SIG-M5 treated with dmso at 0.1 percent for 504 hours (cell line): ENCODE measurements at regions not wholly inside any gene's neighbourhood (a gene's known extent, or its start where the extent isn't known, plus 50 kb on each side); places are given as distances from the start of the nearest gene placed in this dataset.
"Not testable (repeated sequence)": the region's sequence is repeated elsewhere in the genome, so short reads cannot be mapped to it uniquely, and the experiment has no call there.

Experiments
- DNase-seq: peaks from one replicate; lab custom pipeline; 2025; ENCODE audit not compliant: unreplicated experiment; lab: John Stamatoyannopoulos, UW

DNA sequence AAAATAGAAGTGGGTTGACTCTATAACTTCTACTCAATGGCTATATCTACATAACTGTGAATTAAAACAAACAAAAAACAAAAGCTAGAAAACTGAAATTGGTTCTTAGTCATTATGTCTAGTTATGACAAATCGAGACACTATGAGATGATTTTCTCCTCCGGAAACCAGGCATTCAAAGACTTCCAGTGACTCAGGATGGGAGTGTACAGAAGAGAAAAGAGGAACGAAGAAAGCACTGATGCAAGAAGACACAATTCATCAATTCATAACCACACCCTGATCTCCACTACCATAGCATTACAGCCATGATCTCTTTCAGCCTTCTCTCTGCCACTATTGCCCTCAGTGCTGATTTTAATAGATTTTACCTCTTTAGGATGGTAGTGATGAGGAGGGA, 253.6 kb downstream of the CBLL2 start:
- no peak for DNase-seq

DNA sequence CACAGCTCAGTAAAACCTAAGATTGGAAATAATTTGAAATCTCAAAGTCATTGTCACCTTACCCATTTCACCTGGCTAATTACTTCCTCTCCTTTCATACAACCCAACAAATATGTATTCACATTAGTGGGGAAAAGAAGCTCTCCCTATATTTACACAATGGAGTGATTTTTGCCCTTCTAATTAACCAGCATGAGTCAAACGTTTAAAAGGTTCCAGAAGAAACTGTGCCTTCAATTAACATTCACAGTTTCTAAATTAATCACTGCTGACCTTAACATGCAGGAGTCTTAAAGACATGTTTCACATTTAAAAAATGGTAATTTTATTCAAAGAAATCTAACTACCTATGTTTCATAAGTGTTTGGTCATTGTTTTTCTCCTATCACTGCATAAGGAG, 254.6 kb downstream of the CBLL2 start:
- DNase-seq, result no peak

DNA sequence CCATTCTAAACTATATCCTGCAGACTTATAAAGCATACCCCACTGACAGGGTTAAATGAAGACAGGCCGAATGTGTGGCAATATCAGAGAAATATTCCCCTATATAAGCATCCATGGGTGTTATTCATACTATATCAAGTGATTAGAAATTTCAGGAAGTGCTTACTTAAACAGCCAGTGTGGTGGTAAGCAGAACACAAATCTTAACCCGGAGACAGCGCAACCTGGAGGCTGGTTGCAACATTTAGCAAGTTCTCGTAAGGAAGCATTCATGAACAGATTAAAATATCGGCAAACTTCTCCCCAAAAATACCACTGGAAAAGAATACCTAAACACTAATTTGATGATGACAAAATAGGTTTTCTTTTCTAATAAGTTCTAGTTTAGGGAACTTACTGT, 261.2 kb downstream of the CBLL2 start:
- DNase-seq, result no peak

DNA sequence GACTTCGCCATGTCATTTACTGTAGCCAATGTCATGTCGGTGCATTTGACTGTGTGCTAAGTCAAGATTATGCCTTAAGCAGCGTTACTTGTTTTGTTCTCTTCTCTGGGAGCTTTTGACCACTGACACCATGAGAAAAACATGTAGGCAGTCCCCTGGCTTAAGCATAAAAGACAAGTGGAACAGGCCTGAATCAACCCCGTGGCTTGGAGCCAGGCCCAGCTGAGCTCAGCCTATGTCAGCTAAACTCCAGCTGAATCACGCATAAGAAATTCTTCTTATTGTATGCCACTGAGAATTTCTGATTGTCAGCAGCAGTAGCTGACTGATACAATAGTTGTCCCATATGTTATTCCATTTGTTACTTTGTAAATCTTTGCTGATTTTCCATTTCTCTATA, 261.9 kb downstream of the CBLL2 start:
- DNase-seq, result no peak

DNA sequence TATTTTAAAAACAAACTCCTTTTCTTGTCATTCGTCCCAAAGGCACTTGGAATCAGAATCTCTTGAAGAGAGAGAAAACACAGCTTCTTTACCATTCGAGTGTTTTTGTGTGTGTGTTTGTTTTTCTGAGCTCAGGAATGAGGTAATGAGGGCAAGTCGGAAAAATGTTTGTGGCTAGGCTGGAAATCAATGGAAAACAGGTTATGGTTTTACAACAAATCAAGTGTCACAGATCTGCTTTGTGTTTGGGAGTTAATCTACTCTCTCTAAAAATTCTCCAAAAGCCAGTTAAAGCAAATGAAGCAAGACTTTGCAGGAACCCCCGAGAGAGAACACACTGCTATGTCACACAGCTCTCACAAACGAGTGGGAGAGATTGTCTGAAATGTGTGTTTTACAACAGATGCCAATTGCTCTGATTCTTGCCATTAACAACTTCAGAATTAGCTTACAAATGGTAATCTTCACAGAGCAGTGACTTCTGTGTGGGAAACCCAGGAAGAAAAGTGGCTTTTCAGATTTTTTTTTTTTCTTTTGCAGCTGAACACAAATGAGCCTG, 264.1 kb downstream of the CBLL2 start:
- no peak for DNase-seq

DNA sequence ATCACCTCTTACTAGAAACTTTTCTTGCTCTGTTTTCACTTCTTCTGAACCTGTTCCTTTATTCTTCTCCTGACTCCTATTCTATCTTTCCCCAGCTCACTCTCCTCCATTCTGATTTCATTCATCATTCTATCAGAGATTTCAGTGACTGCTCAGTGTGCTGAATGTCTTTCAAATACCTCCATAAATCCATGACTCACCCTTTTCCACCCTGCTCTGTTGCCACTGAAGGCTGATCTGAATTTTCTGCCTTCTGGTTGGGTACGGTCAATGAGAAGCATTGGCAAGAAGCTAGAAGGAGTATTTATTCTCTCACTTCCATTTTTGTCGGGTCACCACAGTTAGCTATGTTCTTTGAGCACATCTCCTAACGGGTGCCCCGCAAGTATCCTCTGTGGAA, 265.9 kb downstream of the CBLL2 start:
- DNase-seq, result no peak

DNA sequence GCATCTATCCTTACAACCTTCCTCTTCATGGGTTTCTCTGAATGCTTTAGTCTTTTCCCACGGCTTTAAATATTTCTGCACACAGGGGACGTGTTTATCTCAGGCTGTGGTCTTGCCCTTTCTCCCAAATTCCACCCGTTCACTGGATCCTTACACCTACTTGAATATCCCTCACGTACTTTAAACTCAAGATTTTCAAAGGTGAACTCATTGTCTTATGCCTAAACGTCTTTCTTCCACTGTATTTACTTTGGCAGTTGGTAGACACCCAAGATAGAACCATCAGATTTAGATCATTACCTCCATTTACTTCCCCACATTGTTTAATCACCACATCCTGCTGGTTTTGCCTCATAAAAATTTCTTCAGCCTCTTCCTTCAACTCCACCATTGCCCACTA, 269.2 kb downstream of the CBLL2 start:
- DNase-seq, result no peak

DNA sequence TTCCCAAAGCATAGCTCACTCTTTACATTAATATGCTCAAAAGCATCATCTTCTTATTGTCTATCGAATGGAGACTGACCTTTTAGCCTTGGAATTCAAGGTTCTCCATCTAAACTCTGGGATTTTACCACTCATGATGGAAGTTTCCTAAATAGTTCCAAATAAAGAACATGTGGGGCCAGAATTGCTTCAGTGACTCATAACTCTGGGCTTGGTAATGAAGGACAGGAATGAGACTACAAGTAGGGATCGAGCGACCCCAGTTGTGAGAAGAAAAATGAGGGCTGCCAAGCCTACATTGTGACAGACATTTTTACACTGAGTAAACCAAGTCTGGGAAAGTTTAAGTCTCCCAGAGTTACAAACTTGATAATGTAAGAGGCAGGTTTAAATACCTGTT, 269.9 kb downstream of the CBLL2 start:
- no peak for DNase-seq

DNA sequence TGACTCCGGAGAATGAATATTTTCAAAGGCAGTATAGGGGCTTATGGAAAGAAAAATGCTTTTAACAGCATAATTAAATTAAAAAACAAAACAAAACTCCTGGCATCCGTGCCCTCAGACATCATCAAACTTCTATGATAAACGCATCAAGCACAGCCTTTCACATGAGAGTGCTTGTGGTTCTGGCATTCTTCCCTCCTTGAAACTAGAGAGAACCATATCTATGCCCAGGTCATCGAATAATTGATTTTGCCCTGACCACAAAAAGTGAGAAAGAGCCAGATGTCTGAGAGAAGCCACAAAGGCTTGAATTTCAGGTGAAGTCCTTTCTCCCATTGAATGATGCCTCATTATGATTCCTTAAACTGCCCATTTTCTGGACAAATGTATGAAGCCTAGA, 286.8 kb downstream of the CBLL2 start:
- DNase-seq, result no peak

DNA sequence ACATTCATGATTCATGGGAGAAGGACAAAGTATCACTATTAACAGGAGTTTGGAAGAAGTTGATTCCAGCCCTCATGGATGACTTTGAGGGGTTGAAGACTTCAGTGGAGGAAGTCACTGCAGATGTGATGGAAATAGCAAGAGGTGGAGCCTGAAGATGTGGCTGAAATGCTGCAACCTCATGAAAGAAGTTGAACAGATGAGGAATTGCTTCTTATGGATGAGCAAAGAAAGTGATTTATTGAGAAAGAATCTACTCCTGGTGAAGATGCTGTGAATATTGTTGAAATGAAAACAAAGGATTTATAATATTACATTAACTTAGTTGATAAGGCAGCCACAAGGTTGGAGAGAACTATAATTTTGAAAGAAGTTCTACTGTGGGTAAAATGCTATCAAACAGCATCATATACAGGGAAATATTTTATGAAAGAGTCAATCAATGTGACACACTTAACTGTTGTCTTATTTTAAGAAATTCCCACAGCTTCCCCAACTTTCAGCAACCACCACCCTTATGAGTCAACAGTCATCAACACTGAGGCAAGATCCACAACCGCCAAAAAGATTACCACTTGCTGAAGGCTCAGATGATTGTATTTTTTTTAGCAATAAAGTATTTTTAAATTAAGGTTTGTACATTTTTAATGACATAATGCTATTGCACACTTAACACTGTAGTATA, 302.6 kb downstream of the CBLL2 start:
- no peak for DNase-seq

DNA sequence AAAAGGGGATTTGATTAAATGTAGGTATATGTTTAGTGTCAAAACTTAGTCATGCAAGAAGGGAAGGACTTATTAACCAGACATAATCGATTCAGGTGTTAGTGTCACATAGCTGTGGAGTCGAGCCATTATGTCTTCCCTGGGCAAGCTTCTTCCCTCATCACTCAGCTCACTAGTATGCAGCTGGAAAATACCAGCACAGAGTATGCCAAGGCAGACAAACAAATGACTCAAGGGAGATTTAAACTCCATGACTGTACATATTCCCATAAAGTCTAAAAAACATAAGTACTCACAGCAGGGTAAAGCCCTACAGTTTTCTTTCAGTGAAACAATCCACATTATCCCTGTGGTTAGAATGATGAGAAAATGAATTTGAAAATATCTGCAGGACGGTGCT, 304.5 kb downstream of the CBLL2 start:
- DNase-seq, result no peak

DNA sequence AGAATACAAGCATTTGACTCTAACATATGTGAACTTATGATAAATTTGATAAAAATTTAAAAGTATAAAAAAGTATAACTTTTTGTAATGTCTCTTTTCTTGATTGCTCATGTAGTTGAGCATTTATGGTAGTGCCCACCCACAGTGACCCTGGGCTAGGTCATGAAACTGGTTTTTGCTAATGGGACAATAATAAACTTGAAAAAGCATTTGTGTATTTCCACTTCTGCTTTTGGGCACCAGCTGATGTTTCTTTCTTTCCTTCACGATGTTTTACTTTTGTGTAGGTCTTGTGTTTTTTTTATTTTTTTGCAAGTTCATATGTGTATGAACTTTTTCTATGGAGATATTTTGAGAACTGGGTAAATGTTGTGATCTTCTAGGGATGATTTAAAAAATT, 313.1 kb downstream of the CBLL2 start:
- no peak for DNase-seq

DNA sequence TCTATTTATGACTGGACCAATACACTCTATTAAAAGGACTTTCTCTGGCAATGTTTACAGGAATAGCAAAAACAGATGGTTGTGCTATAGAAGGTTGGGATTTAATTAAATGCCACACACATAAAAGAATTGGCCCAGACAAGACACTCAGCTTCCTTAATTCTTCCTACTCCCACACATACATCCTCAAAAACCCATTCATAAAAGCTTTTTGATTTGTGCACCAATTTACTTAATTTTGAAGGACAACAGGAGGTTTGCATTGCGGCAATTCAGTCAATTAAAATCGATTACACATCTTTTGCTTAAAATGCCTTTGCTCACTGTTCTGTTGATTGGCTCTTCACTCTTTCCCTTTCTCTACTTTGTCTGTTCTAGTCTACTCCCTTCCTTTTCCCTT, 317.1 kb downstream of the CBLL2 start:
- DNase-seq, result no peak

DNA sequence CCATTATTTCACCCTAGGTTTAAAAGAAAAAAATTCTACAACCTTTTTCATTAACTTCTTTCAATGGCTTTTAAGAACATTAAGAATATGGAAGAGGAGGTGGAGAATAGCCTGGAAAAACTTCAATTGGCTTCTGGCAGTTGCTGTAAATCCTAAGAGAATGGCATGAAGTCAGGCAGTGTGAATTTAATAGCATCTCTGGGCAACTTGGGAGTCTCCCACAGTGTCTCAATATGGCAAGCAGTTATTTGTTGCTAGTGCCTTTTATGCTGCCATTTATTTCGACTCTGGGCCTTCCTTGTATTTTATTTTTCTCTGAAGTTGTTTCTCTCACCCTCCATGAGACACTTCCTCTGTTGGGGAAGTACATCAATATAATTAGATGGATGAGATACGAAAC, 322.1 kb downstream of the CBLL2 start:
- DNase-seq, result no peak

DNA sequence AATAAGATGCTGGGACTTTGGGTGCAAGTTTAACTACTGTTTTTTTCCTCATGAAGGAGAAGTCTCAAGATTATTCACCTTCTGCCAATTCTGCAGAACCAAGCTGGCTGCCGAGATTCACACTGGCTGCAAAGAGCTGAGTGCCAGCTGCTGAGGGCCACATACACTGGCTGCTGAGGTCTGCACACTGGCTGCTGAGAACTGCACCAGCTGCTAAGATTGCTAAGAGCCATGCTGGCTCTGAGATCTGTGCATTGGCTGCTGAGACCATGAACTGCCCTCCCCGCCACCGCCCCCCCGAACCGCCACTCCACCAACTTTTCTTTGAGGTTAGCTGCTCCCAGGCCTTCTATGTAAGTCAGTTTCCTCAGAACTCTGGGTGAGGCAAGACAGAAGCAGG, 330.3 kb downstream of the CBLL2 start:
- no peak for DNase-seq

DNA sequence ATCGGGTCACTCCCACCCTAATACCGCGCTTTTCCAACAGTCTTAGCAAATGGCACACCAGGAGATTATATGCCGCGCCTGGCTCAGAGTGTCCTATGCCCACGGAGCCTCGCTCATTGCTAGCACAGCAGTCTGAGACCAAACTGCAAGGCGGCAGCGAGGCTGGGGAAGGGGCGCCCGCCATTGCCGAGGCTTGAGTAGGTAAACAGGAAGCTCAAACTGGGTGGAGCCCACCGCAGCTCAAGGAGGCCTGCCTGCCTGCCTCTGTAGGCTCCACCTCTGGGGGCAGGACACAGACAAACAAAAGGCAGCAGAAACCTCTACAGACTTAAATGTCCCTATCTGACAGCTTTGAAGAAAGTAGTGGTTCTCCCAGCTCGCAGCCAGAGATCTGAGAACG, 336.7 kb downstream of the CBLL2 start:
- DNase-seq, result not testable (repeated sequence)

DNA sequence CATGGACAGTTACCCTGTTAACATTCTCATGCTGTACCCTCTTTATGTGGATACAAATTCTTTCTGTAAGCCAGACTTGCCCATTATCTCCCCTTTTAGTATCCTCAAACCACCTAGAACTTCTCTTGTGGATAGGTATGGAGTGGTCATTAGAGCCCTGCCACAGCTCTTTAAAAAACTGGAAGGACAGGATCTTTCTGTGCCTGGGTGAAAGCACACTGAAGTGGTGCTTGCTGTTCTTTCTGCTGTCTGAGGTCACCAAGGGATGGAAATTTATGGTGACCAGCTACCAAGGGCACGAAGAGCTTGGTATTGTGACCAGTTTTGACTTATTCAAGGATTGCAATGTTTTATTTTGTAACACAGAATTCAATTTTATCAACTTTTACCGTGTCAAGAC, 344.2 kb downstream of the CBLL2 start:
- DNase-seq, result no peak

DNA sequence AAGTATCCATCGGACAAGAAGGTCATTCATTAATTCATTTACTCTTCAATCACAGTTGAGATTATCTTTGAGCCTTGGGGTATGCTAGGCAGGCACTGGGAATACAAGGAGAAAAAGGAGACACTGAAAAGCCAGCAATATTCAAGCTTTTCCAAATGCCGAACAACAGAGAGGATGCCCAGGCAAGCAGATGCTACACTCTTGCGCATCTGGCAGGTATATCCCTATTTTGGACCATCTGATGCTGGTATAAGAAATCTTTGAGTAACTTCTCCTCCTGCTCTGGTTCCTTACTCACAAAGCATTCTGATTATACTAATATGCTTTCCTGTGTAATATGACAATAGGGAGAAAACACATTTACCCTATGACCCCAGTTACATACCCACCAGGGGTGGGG, 354.9 kb downstream of the CBLL2 start:
- DNase-seq, result no peak

DNA sequence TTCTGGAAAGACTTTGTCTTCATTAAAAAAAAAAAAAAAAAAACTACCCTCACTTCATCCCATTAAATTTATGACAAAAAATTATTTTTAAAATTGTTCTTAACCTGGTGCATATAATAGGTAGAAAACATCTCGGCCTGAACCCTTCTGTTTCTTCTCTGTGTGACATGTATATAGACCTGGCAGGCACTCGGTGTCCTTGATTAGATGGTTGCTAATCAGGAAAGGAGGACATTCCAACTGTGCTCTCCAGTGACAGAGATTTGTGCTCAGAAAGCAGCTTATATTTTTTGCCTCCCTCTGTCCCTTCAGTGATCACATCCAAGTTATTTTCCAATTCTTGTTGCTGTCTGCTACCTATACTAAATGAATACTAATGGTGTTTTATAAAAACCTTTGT, 355.6 kb downstream of the CBLL2 start:
- DNase-seq, result no peak

DNA sequence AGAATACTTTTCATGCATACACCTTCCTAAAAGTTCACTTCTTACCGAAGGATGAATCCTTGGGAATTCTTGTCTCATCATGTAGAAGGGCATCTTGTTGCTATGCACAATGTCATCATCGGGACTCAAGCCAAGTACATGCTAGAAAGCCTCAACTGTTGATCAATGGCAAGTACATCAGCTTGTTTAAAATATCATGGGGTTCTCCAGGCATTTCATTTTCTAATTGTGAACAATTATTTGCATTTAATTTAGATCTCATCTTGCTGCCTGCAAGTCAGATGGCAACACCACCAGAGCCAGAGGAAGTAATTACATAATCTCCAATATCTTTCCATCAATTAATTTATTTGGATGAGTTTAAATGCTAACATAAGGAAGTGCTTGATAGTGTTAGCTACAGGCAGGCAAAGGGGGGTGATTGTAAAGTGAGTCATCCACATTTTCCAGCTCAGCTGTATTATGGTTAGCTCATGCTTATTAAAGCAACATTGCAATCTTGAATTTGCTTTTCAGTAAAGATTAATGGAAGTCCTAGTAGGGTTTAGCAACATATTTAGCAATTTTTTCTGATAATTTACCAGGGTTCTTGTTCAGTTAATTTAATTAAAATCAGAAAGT, 356.5 kb downstream of the CBLL2 start:
- DNase-seq, result no peak

DNA sequence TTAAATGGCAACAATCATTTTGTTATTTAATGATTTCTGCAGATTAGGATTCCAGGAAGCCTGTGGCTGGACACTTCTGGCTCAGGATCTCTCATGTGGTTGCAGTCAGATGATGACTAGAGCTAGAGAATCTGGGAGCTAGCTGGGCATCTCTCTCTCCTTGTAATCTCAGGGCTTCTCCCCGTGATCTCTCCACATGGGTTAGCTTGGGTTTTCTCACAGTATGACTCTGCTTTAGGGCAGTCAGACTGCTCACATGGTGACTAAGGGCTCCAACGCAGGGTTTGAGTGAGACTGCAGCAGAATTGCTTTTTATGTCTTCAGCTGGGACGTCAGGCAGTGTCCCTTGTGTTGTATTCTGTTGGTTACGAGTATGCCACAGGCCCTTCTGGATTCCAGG, 361.4 kb downstream of the CBLL2 start:
- no peak for DNase-seq

DNA sequence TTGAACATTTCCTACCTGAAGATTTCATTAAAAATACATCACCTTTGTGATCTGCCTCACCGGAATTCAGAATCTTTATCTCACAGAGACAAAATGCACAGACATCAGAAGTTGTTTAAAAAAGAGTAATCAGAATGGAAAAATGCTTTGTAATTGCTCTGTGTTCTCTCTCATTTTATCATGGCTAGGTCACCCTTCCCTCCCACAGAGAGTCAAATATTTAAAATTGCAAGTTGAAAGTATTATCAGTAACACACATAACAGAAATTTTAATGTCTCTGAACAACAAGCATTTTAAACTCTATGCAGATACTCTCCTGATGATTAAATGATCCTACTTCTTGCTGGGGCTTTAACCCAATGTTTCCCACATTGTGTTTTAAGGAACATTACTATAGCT, 362.0 kb downstream of the CBLL2 start:
- no peak for DNase-seq

DNA sequence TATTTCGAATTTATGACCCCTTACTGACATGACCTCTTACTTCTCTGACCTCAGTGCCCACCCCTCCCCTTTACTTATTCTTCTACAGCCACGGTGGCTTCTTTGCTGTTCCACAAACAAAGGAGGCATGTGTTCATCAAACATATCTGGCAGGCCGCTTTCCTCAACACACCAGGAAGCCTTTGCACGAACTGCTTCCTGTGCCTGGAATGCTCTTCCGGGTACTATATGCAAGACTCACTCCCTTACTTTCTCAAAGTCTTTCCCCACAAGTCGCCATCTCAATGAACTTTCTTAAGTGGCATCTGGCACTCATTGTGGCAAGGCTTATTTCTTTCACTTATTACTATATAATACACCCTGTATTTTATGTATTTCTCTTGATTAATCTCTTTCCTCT, 351.5 kb upstream of the DDX53 start:
- DNase-seq, result no peak
